GM12891 (cell line): ENCODE measurements at regions not wholly inside any gene's neighbourhood (a gene's known extent, or its start where the extent isn't known, plus 50 kb on each side); places are given as distances from the start of the nearest gene placed in this dataset.

Source experiments
- POLR2A ChIP-seq: IDR thresholded peaks from 2 replicates; pipeline ENCODE4 v1.6.1; 2011; ENCODE audit warnings: low read depth, low read length, control low read depth
- POLR2AphosphoS5 ChIP-seq: IDR thresholded peaks from 2 replicates; pipeline ENCODE4 v1.6.1; 2011; ENCODE audit warnings: low read depth, low read length, control low read depth
- POU2F2 ChIP-seq: IDR thresholded peaks from 2 replicates; pipeline ENCODE4 v1.6.1; 2011; ENCODE audit warnings: low read depth, mild to moderate bottlenecking, control low read depth, low read length, moderate library complexity
- TAF1 ChIP-seq: IDR thresholded peaks from 2 replicates; pipeline ENCODE4 v1.6.1; 2011; ENCODE audit warnings: low read depth, low read length, control low read depth

- TF ChIP-seq POLR2AphosphoS5 (no peak), POLR2A (no peak), TAF1 (no peak), POU2F2 (no peak)
These were observed 337.5 kb downstream of the EPHA7 start for GRCh38 chr6:93081901-93082300.
